ENCODE measurements at regions not wholly inside any gene's neighbourhood (a gene's known extent, or its start where the extent isn't known, plus 50 kb on each side); places are given as distances from the start of the nearest gene placed in this dataset.
"Not testable (repeated sequence)": the region's sequence is repeated elsewhere in the genome, so short reads cannot be mapped to it uniquely, and the experiment has no call there.

- Histone ChIP-seq H3K36me3 (replicated peaks in 1 of 2; ENCODE audit: control extremely low read depth in 1 of 2, control insufficient read depth in 1 of 2, extremely low read depth in 1 of 2, insufficient read depth in 2 of 2, low read length in 1 of 2) (no peaks in the 10 kb centered on the region), H3K9ac (ENCODE audit: low read length) (no peak overlapping the region), H3K9me3 (ENCODE audit: control extremely low read depth in 1 of 3, control insufficient read depth in 2 of 3, insufficient read depth in 1 of 3, low read length in 2 of 3) (peaks cover 0 to 5% (median 0%) of the 10 kb centered on the region in 3 donors), H3K79me2 (ENCODE audit: control insufficient read depth, insufficient read depth, low read length) (no peaks in the 10 kb centered on the region), H3K4me2 (replicated peaks; ENCODE audit: low read depth, low read length, poor library complexity, severe bottlenecking) (no peak overlapping the region), H3K4me3 (ENCODE audit: control extremely low read depth in 1 of 5, extremely low read depth in 1 of 5, insufficient read depth in 1 of 5, low read depth in 2 of 5, low read length in 4 of 5) (no peak overlapping the region), H3K27ac (ENCODE audit: low read length in 2 of 2) (no peak overlapping the region), H4K20me1 (ENCODE audit: control insufficient read depth, insufficient read depth, low read length, poor library complexity, severe bottlenecking) (no peaks in the 10 kb centered on the region), H3K4me1 (ENCODE audit: control insufficient read depth in 2 of 2, insufficient read depth in 2 of 2, low read length in 2 of 2) (no peaks in the 10 kb centered on the region), H3K27me3 (replicated peaks in 1 of 4; ENCODE audit: control extremely low read depth in 1 of 4, control insufficient read depth in 3 of 4, insufficient read depth in 4 of 4, low read length in 3 of 4) (no peaks in the 10 kb centered on the region), H2AFZ (ENCODE audit: insufficient read depth, low read depth, low read length, poor library complexity, severe bottlenecking) (no peak overlapping the region)
- no peak for ATAC-seq (ENCODE audit: low read depth)
- no peak for DNase-seq
- ChIA-PET POLR2A (no interaction called here), CTCF (no interaction called here)
- no peak overlapping the region for H3K27ac Mint-ChIP-seq
- intact Hi-C loops (cut with micrococcal nuclease), result no loop called here
- H3K4me1 Mint-ChIP-seq, result no peaks in the 10 kb centered on the region
- WGBS (ENCODE audit: insufficient coverage), result no CpG with 5 or more reads among the region's 1 CpG
- TF ChIP-seq EZH2 (IDR thresholded peaks at IDR 0.05; ENCODE audit: borderline replicate concordance, insufficient read depth, low read depth, low read length, poor library complexity, severe bottlenecking), result no peak
- H3K9me3 Mint-ChIP-seq (ENCODE audit: insufficient read depth), result peaks cover 2% of the 10 kb centered on the region
- peaks cover 21% of the 10 kb centered on the region for H3K27me3 Mint-ChIP-seq
- H3K4me3 Mint-ChIP-seq, result no peak overlapping the region
Observed at GRCh38 chr2:65901756-65902155, 469.4 kb upstream of the SPRED2 start.

- DNase-seq (no peak), ATAC-seq (ENCODE audit: low read depth) (no peak)
- no peak for TF ChIP-seq CTCF (IDR thresholded peaks at IDR 0.05)
- TF ChIP-seq EZH2 (IDR thresholded peaks at IDR 0.05; ENCODE audit: borderline replicate concordance, insufficient read depth, low read depth, low read length, poor library complexity, severe bottlenecking), result no peak
- H3K9ac ChIP-seq (ENCODE audit: low read length), result no peak overlapping the region
- no peak overlapping the region for H3K27ac ChIP-seq (ENCODE audit: low read length in 2 of 2)
- H3K27me3 Mint-ChIP-seq, result peaks cover 13% of the 10 kb centered on the region
- H3K4me1 Mint-ChIP-seq, result no peaks in the 10 kb centered on the region
- peaks cover 7% of the 10 kb centered on the region for H3K9me3 Mint-ChIP-seq (ENCODE audit: insufficient read depth)
- intact Hi-C loops (cut with micrococcal nuclease), result no loop called here
- ChIA-PET POLR2A (no interaction called here), CTCF (no interaction called here)
- H2AFZ ChIP-seq (ENCODE audit: insufficient read depth, low read depth, low read length, poor library complexity, severe bottlenecking), result no peak overlapping the region
- no peak overlapping the region for H3K4me3 ChIP-seq (ENCODE audit: control extremely low read depth in 1 of 5, extremely low read depth in 1 of 5, insufficient read depth in 1 of 5, low read depth in 2 of 5, low read length in 4 of 5)
- no peak overlapping the region for H3K4me2 ChIP-seq (replicated peaks; ENCODE audit: low read depth, low read length, poor library complexity, severe bottlenecking)
- no peaks in the 10 kb centered on the region for H3K79me2 ChIP-seq (ENCODE audit: control insufficient read depth, insufficient read depth, low read length)
- H3K27ac Mint-ChIP-seq, result no peak overlapping the region
- no peaks in the 10 kb centered on the region for H4K20me1 ChIP-seq (ENCODE audit: control insufficient read depth, insufficient read depth, low read length, poor library complexity, severe bottlenecking)
- H3K36me3 ChIP-seq (replicated peaks in 1 of 2; ENCODE audit: control extremely low read depth in 1 of 2, control insufficient read depth in 1 of 2, extremely low read depth in 1 of 2, insufficient read depth in 2 of 2, low read length in 1 of 2), result no peaks in the 10 kb centered on the region
- no peaks in the 10 kb centered on the region for H3K4me1 ChIP-seq (ENCODE audit: control insufficient read depth in 2 of 2, insufficient read depth in 2 of 2, low read length in 2 of 2)
- no peak overlapping the region for H3K4me3 Mint-ChIP-seq
- no peaks in the 10 kb centered on the region for H3K27me3 ChIP-seq (replicated peaks in 1 of 4; ENCODE audit: control extremely low read depth in 1 of 4, control insufficient read depth in 3 of 4, insufficient read depth in 4 of 4, low read length in 3 of 4)
- peaks cover 0 to 5% (median 0%) of the 10 kb centered on the region in 3 donors for H3K9me3 ChIP-seq (ENCODE audit: control extremely low read depth in 1 of 3, control insufficient read depth in 2 of 3, insufficient read depth in 1 of 3, low read length in 2 of 3)
- 68% methylated on average over 2 of the region's 4 CpGs for WGBS (ENCODE audit: insufficient coverage)
Observed at GRCh38 chr2:65896446-65896845, 464.0 kb upstream of the SPRED2 start.

GRCh38 chr2:65890131-65890530 lies 457.7 kb upstream of the SPRED2 start:
- DNase-seq; H3K9me3 ChIP-seq (ENCODE audit: control extremely low read depth in 1 of 3, control insufficient read depth in 2 of 3, insufficient read depth in 1 of 3, low read length in 2 of 3); H3K27me3 ChIP-seq (replicated peaks in 1 of 4; ENCODE audit: control extremely low read depth in 1 of 4, control insufficient read depth in 3 of 4, insufficient read depth in 4 of 4, low read length in 3 of 4); H3K4me1 ChIP-seq (ENCODE audit: control insufficient read depth in 2 of 2, insufficient read depth in 2 of 2, low read length in 2 of 2); H3K36me3 ChIP-seq (replicated peaks in 1 of 2; ENCODE audit: control extremely low read depth in 1 of 2, control insufficient read depth in 1 of 2, extremely low read depth in 1 of 2, insufficient read depth in 2 of 2, low read length in 1 of 2); H3K27me3 Mint-ChIP-seq; H3K4me3 ChIP-seq (ENCODE audit: control extremely low read depth in 1 of 5, extremely low read depth in 1 of 5, insufficient read depth in 1 of 5, low read depth in 2 of 5, low read length in 4 of 5); POLR2A ChIA-PET; H3K79me2 ChIP-seq (ENCODE audit: control insufficient read depth, insufficient read depth, low read length); H3K27ac ChIP-seq (ENCODE audit: low read length in 2 of 2); ATAC-seq (ENCODE audit: low read depth); H3K4me1 Mint-ChIP-seq; H3K4me3 Mint-ChIP-seq; H3K9me3 Mint-ChIP-seq (ENCODE audit: insufficient read depth); H2AFZ ChIP-seq (ENCODE audit: insufficient read depth, low read depth, low read length, poor library complexity, severe bottlenecking); H3K9ac ChIP-seq (ENCODE audit: low read length); intact Hi-C loops (cut with micrococcal nuclease); H4K20me1 ChIP-seq (ENCODE audit: control insufficient read depth, insufficient read depth, low read length, poor library complexity, severe bottlenecking); CTCF ChIA-PET; H3K27ac Mint-ChIP-seq; H3K4me2 ChIP-seq (replicated peaks; ENCODE audit: low read depth, low read length, poor library complexity, severe bottlenecking): not testable (repeated sequence)
- 78% methylated on average over 6 of the region's 6 CpGs for WGBS (ENCODE audit: insufficient coverage)

Measured in B cell (primary cell).